ENCODE measurements at regions not wholly inside any gene's neighbourhood (a gene's known extent, or its start where the extent isn't known, plus 50 kb on each side); places are given as distances from the start of the nearest gene placed in this dataset.

DNA sequence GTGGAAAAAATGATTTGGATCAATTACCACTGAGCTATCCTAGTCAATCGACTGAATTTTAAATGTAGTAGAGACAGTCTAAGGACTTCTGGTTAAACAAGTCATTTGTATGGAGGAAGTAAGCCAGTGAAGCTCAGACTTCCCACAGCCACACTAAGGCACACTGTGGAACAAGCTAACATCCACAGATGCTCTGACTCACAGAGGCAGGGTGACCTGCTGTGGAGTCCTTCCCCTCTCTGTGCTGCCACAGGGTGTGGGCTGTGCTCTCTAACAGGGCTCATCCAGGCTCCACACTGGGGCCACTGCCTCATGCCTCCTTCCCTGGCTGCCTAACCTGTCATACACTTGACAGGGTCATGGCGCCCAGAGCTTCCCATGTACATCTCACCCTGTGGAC lies 351.0 kb downstream of the GALR1 start:
- no peak overlapping the region for H3K9ac ChIP-seq (ENCODE audit: low read depth in 1 of 3, low read length in 3 of 3)
- H3K27me3 ChIP-seq (ENCODE audit: control insufficient read depth in 3 of 3, insufficient read depth in 3 of 3, low read length in 3 of 3), result peaks cover 0 to 3% (median 0%) of the 10 kb centered on the region in 3 donors
- H3K9me3 ChIP-seq (ENCODE audit: control insufficient read depth in 3 of 3, low read length in 3 of 3), result no peaks in the 10 kb centered on the region
- H3K27ac ChIP-seq (ENCODE audit: low read depth, low read length), result no peak overlapping the region
- no peaks in the 10 kb centered on the region for H3K4me1 ChIP-seq (ENCODE audit: control insufficient read depth in 3 of 3, insufficient read depth in 3 of 3, low read length in 3 of 3)
- no peaks in the 10 kb centered on the region for H3K36me3 ChIP-seq (ENCODE audit: control insufficient read depth in 3 of 3, insufficient read depth in 3 of 3, low read length in 3 of 3)
- no peak overlapping the region for H3K4me3 ChIP-seq (ENCODE audit: low read length in 3 of 3)

DNA sequence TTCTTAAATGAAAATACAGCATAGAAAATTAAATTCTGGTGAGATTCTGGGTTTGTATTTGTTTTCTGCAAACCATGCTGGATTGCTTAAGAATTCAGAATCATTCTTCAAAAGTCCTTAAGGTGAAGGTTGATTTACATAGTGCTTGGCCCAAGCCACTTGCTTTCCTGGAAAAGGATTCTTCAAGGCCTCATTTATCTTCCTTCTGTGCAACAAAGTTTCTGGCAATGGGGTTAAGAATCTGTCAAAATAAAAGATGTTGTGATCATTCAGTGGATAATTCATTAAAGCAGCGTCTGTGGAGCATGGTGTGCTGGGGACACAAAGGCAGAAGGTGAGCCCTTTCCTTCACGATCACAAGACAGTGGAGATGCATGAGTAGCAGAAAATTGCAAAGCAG lies 351.9 kb downstream of the GALR1 start:
- H3K27ac ChIP-seq (ENCODE audit: low read depth, low read length), result no peak overlapping the region
- no peaks in the 10 kb centered on the region for H3K27me3 ChIP-seq (ENCODE audit: control insufficient read depth in 3 of 3, insufficient read depth in 3 of 3, low read length in 3 of 3)
- H3K4me3 ChIP-seq (ENCODE audit: low read length in 3 of 3), result no peak overlapping the region
- H3K9ac ChIP-seq (ENCODE audit: low read depth in 1 of 3, low read length in 3 of 3), result no peak overlapping the region
- H3K4me1 ChIP-seq (ENCODE audit: control insufficient read depth in 3 of 3, insufficient read depth in 3 of 3, low read length in 3 of 3), result no peaks in the 10 kb centered on the region
- H3K36me3 ChIP-seq (ENCODE audit: control insufficient read depth in 3 of 3, insufficient read depth in 3 of 3, low read length in 3 of 3), result no peaks in the 10 kb centered on the region
- no peaks in the 10 kb centered on the region for H3K9me3 ChIP-seq (ENCODE audit: control insufficient read depth in 3 of 3, low read length in 3 of 3)

DNA sequence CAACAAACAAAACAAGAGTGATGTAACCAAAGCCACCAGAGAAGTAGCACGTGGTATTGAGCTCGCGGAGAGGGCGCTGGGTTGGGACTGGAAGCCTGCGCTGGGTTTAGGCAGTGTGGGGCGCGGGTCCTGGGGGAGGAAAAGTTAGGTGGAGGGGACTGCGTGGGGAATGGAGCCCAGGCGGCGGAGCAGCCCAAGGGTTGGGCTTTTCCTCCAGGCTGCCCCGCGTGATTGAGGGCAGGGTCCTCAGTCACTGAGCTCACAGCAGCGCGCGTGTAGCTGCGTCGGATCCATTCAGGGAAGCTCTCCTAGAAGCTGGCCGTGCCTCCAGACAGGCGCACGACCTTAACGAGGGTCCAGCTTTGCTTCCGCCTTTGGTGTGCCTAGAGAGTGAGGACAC lies 357.4 kb downstream of the GALR1 start:
- Histone ChIP-seq H3K36me3 (ENCODE audit: control insufficient read depth in 3 of 3, insufficient read depth in 3 of 3, low read length in 3 of 3) (no peaks in the 10 kb centered on the region), H3K9ac (ENCODE audit: low read depth in 1 of 3, low read length in 3 of 3) (no peak overlapping the region), H3K27me3 (ENCODE audit: control insufficient read depth in 3 of 3, insufficient read depth in 3 of 3, low read length in 3 of 3) (no peaks in the 10 kb centered on the region), H3K4me1 (ENCODE audit: control insufficient read depth in 3 of 3, insufficient read depth in 3 of 3, low read length in 3 of 3) (no peaks in the 10 kb centered on the region), H3K9me3 (ENCODE audit: control insufficient read depth in 3 of 3, low read length in 3 of 3) (no peaks in the 10 kb centered on the region), H3K4me3 (ENCODE audit: low read length in 3 of 3) (no peak overlapping the region), H3K27ac (ENCODE audit: low read depth, low read length) (no peak overlapping the region)

DNA sequence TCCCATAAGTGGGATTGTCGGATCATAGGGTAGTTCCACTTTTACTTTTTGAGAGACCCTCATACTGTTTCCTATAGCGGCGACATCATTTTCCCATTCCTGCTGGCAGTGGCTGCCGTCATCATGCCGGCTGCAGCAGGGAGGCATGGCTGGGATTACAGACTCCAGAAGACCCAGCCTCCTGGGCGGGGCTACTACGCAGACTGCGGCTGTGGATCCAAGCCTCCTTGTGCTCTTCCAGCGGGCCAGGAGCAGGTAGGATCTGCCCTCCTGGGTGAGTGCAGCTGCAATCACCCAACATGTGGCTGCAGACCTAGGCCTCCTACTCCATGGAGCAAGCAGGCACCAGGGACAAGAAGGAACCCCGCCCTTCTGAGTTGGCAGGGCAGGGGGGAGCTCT lies 359.2 kb downstream of the GALR1 start:
- Histone ChIP-seq H3K27me3 (ENCODE audit: control insufficient read depth in 3 of 3, insufficient read depth in 3 of 3, low read length in 3 of 3) (no peaks in the 10 kb centered on the region), H3K27ac (ENCODE audit: low read depth, low read length) (no peak overlapping the region), H3K9ac (ENCODE audit: low read depth in 1 of 3, low read length in 3 of 3) (no peak overlapping the region), H3K4me1 (ENCODE audit: control insufficient read depth in 3 of 3, insufficient read depth in 3 of 3, low read length in 3 of 3) (no peaks in the 10 kb centered on the region), H3K9me3 (ENCODE audit: control insufficient read depth in 3 of 3, low read length in 3 of 3) (no peaks in the 10 kb centered on the region), H3K36me3 (ENCODE audit: control insufficient read depth in 3 of 3, insufficient read depth in 3 of 3, low read length in 3 of 3) (no peaks in the 10 kb centered on the region), H3K4me3 (ENCODE audit: low read length in 3 of 3) (no peak overlapping the region)

DNA sequence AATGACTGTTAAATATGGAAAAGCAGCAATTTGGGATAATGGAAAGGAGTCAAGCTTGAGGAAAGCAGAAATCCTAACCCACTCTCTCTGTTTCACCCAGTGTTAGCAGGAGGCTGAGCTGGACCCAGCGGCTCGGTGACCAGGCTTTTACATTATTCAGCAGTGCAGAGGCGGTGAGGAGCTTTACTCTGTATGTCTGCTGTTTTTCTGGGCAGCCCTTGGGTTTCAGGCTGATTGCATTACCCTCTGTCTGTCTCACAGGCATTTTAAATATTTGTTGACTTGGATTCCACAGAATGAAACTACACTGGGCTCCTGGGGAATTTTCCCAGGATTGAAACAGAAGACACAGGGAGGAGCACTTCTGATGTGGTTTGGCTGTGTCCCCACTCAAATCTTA lies 368.0 kb downstream of the GALR1 start:
- H3K27ac ChIP-seq (ENCODE audit: low read depth, low read length), result no peak overlapping the region
- no peaks in the 10 kb centered on the region for H3K4me1 ChIP-seq (ENCODE audit: control insufficient read depth in 3 of 3, insufficient read depth in 3 of 3, low read length in 3 of 3)
- no peaks in the 10 kb centered on the region for H3K27me3 ChIP-seq (ENCODE audit: control insufficient read depth in 3 of 3, insufficient read depth in 3 of 3, low read length in 3 of 3)
- no peaks in the 10 kb centered on the region for H3K9me3 ChIP-seq (ENCODE audit: control insufficient read depth in 3 of 3, low read length in 3 of 3)
- H3K4me3 ChIP-seq (ENCODE audit: low read length in 3 of 3), result no peak overlapping the region
- H3K36me3 ChIP-seq (ENCODE audit: control insufficient read depth in 3 of 3, insufficient read depth in 3 of 3, low read length in 3 of 3), result no peaks in the 10 kb centered on the region
- no peak overlapping the region for H3K9ac ChIP-seq (ENCODE audit: low read depth in 1 of 3, low read length in 3 of 3)

DNA sequence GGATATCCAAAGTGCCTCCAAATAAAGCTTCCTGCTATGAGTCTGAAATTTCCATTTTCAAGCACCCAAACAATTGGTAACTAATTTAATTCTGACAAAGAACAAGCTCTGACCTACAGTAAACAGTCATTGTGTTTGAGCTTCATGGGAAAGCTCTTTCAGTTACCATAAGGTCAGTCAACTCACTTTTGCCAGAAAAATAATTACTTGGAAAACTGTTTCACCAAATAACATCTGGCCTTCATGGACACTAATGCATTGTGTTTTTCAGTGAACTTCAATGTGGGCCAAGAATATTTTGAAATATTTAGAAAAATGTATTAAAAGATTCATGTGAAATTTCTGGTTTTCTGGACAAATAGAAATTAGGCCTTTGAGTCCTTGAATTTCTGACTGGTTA lies 369.9 kb downstream of the GALR1 start:
- H3K9me3 ChIP-seq (ENCODE audit: control insufficient read depth in 3 of 3, low read length in 3 of 3), result no peaks in the 10 kb centered on the region
- no peak overlapping the region for H3K9ac ChIP-seq (ENCODE audit: low read depth in 1 of 3, low read length in 3 of 3)
- no peaks in the 10 kb centered on the region for H3K27me3 ChIP-seq (ENCODE audit: control insufficient read depth in 3 of 3, insufficient read depth in 3 of 3, low read length in 3 of 3)
- H3K4me3 ChIP-seq (ENCODE audit: low read length in 3 of 3), result no peak overlapping the region
- no peaks in the 10 kb centered on the region for H3K36me3 ChIP-seq (ENCODE audit: control insufficient read depth in 3 of 3, insufficient read depth in 3 of 3, low read length in 3 of 3)
- no peak overlapping the region for H3K27ac ChIP-seq (ENCODE audit: low read depth, low read length)
- no peaks in the 10 kb centered on the region for H3K4me1 ChIP-seq (ENCODE audit: control insufficient read depth in 3 of 3, insufficient read depth in 3 of 3, low read length in 3 of 3)

DNA sequence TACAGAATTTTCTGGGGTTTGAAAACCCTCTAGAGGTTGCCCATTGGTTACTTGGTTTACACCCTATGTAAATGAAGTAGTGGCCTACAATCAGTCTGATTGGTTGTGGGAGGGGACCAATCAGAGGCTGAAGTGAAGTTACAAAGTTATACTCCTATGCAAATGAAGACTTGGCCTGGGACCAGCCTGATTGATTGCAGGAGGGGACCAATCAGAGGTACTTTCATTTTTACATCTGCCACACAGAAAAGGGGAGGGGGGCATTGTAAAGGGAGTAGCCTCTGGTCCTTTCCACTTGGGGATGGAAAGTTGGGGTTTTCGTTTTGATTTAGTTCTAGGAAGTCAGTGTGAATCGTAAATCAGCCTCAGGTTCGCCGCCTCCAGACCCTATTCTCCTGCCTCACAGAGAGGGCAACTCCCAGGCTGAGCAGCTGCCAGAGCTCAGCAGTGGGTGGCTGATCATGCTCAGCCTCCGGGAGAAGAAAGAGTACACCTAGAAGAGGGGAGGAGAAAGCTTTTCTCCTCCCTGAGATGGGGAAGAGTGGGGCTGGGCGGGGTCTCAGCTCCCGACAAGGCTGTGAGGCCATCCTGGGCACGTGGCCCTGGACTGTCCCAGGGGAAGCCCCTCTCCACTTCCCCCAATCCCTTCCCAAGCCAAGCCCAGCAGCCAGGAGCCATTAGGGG lies 372.5 kb downstream of the GALR1 start:
- H3K4me3 ChIP-seq (ENCODE audit: low read length in 3 of 3), result no peak overlapping the region
- H3K27ac ChIP-seq (ENCODE audit: low read depth, low read length), result no peak overlapping the region
- H3K9ac ChIP-seq (ENCODE audit: low read depth in 1 of 3, low read length in 3 of 3), result no peak overlapping the region
- H3K9me3 ChIP-seq (ENCODE audit: control insufficient read depth in 3 of 3, low read length in 3 of 3), result no peaks in the 10 kb centered on the region
- no peaks in the 10 kb centered on the region for H3K4me1 ChIP-seq (ENCODE audit: control insufficient read depth in 3 of 3, insufficient read depth in 3 of 3, low read length in 3 of 3)
- no peaks in the 10 kb centered on the region for H3K36me3 ChIP-seq (ENCODE audit: control insufficient read depth in 3 of 3, insufficient read depth in 3 of 3, low read length in 3 of 3)
- no peaks in the 10 kb centered on the region for H3K27me3 ChIP-seq (ENCODE audit: control insufficient read depth in 3 of 3, insufficient read depth in 3 of 3, low read length in 3 of 3)

DNA sequence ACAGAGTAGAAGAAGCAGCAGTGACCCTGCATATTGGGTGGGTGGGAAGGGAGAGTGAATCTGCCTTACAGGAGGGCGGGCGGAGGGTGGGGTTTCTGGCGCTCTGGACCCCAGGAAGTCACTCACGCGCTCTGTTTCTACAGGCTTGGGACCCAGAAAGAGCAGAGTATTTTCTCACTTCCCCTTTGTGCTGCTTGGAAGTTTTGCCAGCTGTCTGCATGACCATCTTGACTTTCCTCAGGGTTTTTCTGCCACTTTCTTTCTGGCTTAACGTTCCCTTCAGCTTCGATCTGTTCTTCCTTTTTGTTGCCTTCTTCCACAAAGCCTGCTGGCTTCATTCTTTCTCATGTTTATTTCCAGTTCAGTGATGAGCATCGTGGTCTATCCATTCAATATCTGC lies 383.1 kb downstream of the GALR1 start:
- H3K27me3 ChIP-seq (ENCODE audit: control insufficient read depth in 3 of 3, insufficient read depth in 3 of 3, low read length in 3 of 3), result peaks cover 0 to 5% (median 0%) of the 10 kb centered on the region in 3 donors
- no peak overlapping the region for H3K27ac ChIP-seq (ENCODE audit: low read depth, low read length)
- no peaks in the 10 kb centered on the region for H3K9me3 ChIP-seq (ENCODE audit: control insufficient read depth in 3 of 3, low read length in 3 of 3)
- no peak overlapping the region for H3K4me3 ChIP-seq (ENCODE audit: low read length in 3 of 3)
- no peak overlapping the region for H3K9ac ChIP-seq (ENCODE audit: low read depth in 1 of 3, low read length in 3 of 3)
- H3K36me3 ChIP-seq (ENCODE audit: control insufficient read depth in 3 of 3, insufficient read depth in 3 of 3, low read length in 3 of 3), result no peaks in the 10 kb centered on the region
- peaks cover 0 to 2% (median 0%) of the 10 kb centered on the region in 3 donors for H3K4me1 ChIP-seq (ENCODE audit: control insufficient read depth in 3 of 3, insufficient read depth in 3 of 3, low read length in 3 of 3)

DNA sequence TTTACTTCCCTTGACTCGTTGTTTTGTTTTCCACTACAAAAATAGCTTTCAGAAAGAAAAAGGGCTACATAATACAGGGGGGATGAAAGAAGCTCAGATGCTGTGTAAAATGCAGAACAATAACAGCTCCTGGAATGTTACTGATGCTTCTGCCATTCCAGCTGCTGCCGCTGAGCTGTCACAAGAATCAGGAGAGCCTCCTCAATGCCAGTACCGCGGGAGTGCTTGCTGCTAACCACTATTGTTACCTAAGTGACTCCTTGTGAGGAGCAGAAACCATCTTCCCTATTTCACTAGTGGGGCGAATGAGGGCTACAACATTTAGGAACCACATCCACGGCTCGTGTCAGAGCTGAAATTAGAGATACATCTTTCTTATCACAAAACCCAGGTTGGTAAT lies 384.8 kb downstream of the GALR1 start:
- no peak overlapping the region for H3K27ac ChIP-seq (ENCODE audit: low read depth, low read length)
- H3K4me3 ChIP-seq (ENCODE audit: low read length in 3 of 3), result no peak overlapping the region
- H3K9ac ChIP-seq (ENCODE audit: low read depth in 1 of 3, low read length in 3 of 3), result no peak overlapping the region
- no peaks in the 10 kb centered on the region for H3K9me3 ChIP-seq (ENCODE audit: control insufficient read depth in 3 of 3, low read length in 3 of 3)
- H3K27me3 ChIP-seq (ENCODE audit: control insufficient read depth in 3 of 3, insufficient read depth in 3 of 3, low read length in 3 of 3), result peaks cover 0 to 5% (median 0%) of the 10 kb centered on the region in 3 donors
- H3K36me3 ChIP-seq (ENCODE audit: control insufficient read depth in 3 of 3, insufficient read depth in 3 of 3, low read length in 3 of 3), result no peaks in the 10 kb centered on the region
- H3K4me1 ChIP-seq (ENCODE audit: control insufficient read depth in 3 of 3, insufficient read depth in 3 of 3, low read length in 3 of 3), result peaks cover 0 to 2% (median 0%) of the 10 kb centered on the region in 3 donors

DNA sequence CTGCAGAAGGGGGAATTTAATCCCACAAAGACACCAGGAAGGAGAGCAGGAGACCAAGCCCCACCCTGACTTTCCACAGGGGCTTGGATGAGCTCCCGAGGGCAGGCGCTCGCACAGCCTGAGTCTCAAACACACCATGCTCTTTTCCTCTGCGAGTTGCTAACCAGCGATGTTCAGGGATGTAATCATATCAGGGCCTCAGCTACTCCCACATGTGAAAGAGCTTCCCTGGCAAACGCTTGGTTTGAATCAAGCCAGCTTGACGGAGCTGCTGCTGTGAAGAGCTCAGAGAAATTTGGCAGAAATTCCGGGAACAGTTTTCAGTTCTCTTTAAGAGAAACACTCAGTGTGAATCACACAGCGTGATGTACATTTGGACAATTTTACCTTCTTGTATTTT lies 385.8 kb downstream of the GALR1 start:
- Histone ChIP-seq H3K9me3 (ENCODE audit: control insufficient read depth in 3 of 3, low read length in 3 of 3) (no peaks in the 10 kb centered on the region), H3K4me3 (ENCODE audit: low read length in 3 of 3) (no peak overlapping the region), H3K9ac (ENCODE audit: low read depth in 1 of 3, low read length in 3 of 3) (no peak overlapping the region), H3K27me3 (ENCODE audit: control insufficient read depth in 3 of 3, insufficient read depth in 3 of 3, low read length in 3 of 3) (peaks cover 0 to 5% (median 0%) of the 10 kb centered on the region in 3 donors), H3K36me3 (ENCODE audit: control insufficient read depth in 3 of 3, insufficient read depth in 3 of 3, low read length in 3 of 3) (no peaks in the 10 kb centered on the region), H3K4me1 (ENCODE audit: control insufficient read depth in 3 of 3, insufficient read depth in 3 of 3, low read length in 3 of 3) (peaks cover 0 to 2% (median 0%) of the 10 kb centered on the region in 3 donors), H3K27ac (ENCODE audit: low read depth, low read length) (no peak overlapping the region)
